Endothelial cell of umbilical vein (primary cell): ENCODE measurements at regions not wholly inside any gene's neighbourhood (a gene's known extent, or its start where the extent isn't known, plus 50 kb on each side); places are given as distances from the start of the nearest gene placed in this dataset.

Experiments
- CTCF ChIP-seq, 2 donors: IDR thresholded peaks; 1 replicate in 1 of 2; 2 replicates in 1 of 2; pipeline ENCODE4 v1.5.1; 2011; ENCODE audit warnings: low read length in 2 of 2, mild to moderate bottlenecking in 2 of 2, moderate library complexity in 2 of 2, control low read depth in 1 of 2, inconsistent platforms in 1 of 2, low read depth in 1 of 2; ENCODE audit not compliant: insufficient read depth in 1 of 2; ENCODE audit errors: extremely low read depth in 1 of 2
- POLR2A ChIP-seq: IDR thresholded peaks from 2 replicates; pipeline ENCODE4 v1.6.1; 2012; ENCODE audit warnings: low read depth, mild to moderate bottlenecking, control low read depth, low read length
- POLR2AphosphoS5 ChIP-seq: IDR thresholded peaks from 2 replicates; pipeline ENCODE4 v1.6.1; 2012; ENCODE audit warnings: low read depth, mild to moderate bottlenecking, control low read depth, low read length, moderate library complexity; ENCODE audit not compliant: insufficient read depth

DNA sequence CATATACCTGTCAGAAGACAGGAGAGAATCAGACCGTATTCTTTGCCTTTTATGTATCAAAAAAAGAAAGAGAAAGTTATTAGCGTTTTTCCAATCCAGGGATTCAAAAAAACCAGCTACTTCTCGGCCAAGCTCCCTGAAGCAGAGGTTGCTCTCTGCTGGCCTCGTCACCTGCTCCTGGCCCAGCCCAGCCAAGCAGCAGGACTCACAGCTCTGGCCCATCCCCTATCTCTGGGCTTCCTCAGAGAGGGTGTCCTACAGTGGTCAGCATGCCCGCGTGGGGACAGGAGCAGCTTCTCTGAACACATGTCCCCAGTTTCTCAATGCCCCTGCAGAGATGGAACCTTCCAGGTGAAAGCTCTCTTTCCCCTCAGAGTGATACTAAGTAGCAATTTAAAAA, 209.0 kb downstream of the URI1 start:
- TF ChIP-seq POLR2A (no peak), CTCF (IDR thresholded peaks at IDR 0.05; ENCODE audit: extremely low read depth in 1 of 2, insufficient read depth in 1 of 2, low read depth in 1 of 2, low read length in 2 of 2) (no peak), POLR2AphosphoS5 (no peak)
